Pancreas (tissue), 10 donors: ENCODE measurements at regions not wholly inside any gene's neighbourhood (a gene's known extent, or its start where the extent isn't known, plus 50 kb on each side); places are given as distances from the start of the nearest gene placed in this dataset.

Source experiments
- ATAC-seq, 4 donors: fragments of 200-7000 bp; cut with Tn5 transposase; one replicate each; pipeline versions ENCODE4 v1.8.0 to v1.9.1; 2020; ENCODE audit warnings: mild to moderate bottlenecking in 4 of 4, moderate library complexity in 4 of 4
- DNase-seq, 6 donors: peaks; one replicate each; pipeline ENCODE4 v3.0.0-alpha.2; 2020
- FAIRE-seq: peaks from 2 replicates; lab custom pipeline; 2012; peaks lifted over from hg19 to GRCh38; lab: Jason Lieb, UNC
- H3K27ac ChIP-seq, 4 donors: fragments of 200-600 bp; sonication (generic); 1 replicate in 3 of 4; 2 replicates in 1 of 4; pipeline versions ENCODE4 v1.5.0 to v1.8.0; 2020
- H3K27me3 ChIP-seq, 4 donors: fragments of 200-600 bp; one replicate each; pipeline ENCODE4 v1.8.0; 2021
- H3K36me3 ChIP-seq, 3 donors: fragments of 200-600 bp; sonication (generic) in 1 of 3; one replicate each; pipeline versions ENCODE4 v1.5.0 to v1.8.0; 2020 to 2021
- H3K4me1 ChIP-seq, 3 donors: fragments of 200-600 bp; one replicate each; pipeline ENCODE4 v1.8.0; 2021
- H3K4me3 ChIP-seq, 4 donors: fragments of 200-600 bp; sonication (generic) in 2 of 4; one replicate each; pipeline versions ENCODE4 v1.5.0 to v1.8.0; 2020 to 2021
- H3K9me3 ChIP-seq, 4 donors: fragments of 200-600 bp; one replicate each; pipeline ENCODE4 v1.8.0; 2021
- WGBS, 2 donors: extraction: QIAGEN DNeasy Blood & Tissue Kit; methylation state at CpG; one replicate each; pipeline ENCODE4 v1.1.7; 2013; 5-methylcytosine and 5-hydroxymethylcytosine counted together
- intact Hi-C, 3 donors: fragments of 100-400 bp; cut with DNase I; formaldehyde crosslinking; loops; one replicate each; pipeline versions ENCODE4 v1.11.1 to v1.14.2; 2022
- TF ChIP-seq, protein P1 (sequence below), 4 donors: fragments of 200-600 bp; sonication (generic) in 3 of 4; IDR thresholded peaks; one replicate each; pipeline versions ENCODE4 v1.5.0 to v1.8.0; 2021; ENCODE audit warnings: antibody characterized with exemption in 4 of 4
- donor health status: healthy with polysubstance abuse.
- donor health status: DM: no; HTN: no; CAD: no; lungs with moderate emphysema.
- donor health status: DM: no; HTN: no; CAD: no.
- donor health status: control.
- donor health status: control.
- donor health status: Bipolar disorder and iron deficiency.
- donor health status: DM: yes; HTN: yes; CAD: no.
- donor health status: DM: no; HTN: no; CAD: no.
- donor health status: DM: no; HTN: no; CAD: no.
- donor health status: DM: yes; HTN: yes; CAD: no.

DNA sequence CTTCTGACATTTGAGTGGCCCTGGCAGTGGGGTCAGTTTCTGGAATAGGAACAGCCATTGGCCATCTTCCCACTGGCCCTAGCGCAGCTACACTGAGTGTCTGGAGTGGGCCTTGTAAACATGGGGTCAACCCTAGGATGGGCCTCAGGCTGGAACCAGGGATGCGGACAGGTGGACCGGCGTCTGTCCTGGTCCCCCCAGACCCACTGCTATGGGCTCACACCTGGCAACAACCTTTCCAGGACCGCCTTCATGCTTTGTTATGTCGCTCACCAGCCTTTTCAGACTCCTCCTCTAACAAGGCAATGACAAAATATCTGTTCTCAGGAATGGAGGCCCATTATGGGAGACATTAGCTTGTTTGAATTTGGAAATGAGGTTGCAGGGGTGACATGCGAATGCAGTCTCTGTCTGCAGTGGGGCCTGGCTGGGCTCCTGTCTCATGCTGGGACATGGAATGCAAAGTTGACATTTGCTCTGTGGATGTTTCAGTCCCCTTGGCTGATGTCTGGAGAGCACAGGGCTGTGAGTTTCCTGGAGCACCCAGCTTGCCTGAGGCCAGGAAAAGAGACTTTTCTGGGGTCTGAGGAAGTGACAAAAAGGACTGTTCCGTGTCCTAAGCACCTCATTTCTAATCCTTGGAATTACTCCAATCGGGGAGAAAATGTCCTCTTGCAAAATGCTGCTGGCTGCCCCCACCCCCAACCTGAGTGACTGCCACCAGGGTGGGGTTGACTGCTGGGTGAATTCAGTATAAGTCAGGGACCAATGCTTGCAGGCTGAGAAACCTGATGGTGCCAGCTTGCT lies 98.7 kb upstream of the PMEPA1 start:
- H3K4me1 ChIP-seq = no peaks in the 10 kb centered on the region
- intact Hi-C loops = no loop called here
- H3K36me3 ChIP-seq = no peaks in the 10 kb centered on the region
- H3K9me3 ChIP-seq = no peaks in the 10 kb centered on the region
- ATAC-seq (no peak), FAIRE-seq (no peak), DNase-seq (no peak)
- no peaks in the 10 kb centered on the region for H3K27me3 ChIP-seq
- WGBS, 2 donors = 76 to 77% methylated on average over 9 of the region's 9 CpGs
- no peak overlapping the region for H3K4me3 ChIP-seq
- no peak overlapping the region for H3K27ac ChIP-seq
- TF ChIP-seq, protein P1, sequence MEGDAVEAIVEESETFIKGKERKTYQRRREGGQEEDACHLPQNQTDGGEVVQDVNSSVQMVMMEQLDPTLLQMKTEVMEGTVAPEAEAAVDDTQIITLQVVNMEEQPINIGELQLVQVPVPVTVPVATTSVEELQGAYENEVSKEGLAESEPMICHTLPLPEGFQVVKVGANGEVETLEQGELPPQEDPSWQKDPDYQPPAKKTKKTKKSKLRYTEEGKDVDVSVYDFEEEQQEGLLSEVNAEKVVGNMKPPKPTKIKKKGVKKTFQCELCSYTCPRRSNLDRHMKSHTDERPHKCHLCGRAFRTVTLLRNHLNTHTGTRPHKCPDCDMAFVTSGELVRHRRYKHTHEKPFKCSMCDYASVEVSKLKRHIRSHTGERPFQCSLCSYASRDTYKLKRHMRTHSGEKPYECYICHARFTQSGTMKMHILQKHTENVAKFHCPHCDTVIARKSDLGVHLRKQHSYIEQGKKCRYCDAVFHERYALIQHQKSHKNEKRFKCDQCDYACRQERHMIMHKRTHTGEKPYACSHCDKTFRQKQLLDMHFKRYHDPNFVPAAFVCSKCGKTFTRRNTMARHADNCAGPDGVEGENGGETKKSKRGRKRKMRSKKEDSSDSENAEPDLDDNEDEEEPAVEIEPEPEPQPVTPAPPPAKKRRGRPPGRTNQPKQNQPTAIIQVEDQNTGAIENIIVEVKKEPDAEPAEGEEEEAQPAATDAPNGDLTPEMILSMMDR (IDR thresholded peaks at IDR 0.05) = no peak

DNA sequence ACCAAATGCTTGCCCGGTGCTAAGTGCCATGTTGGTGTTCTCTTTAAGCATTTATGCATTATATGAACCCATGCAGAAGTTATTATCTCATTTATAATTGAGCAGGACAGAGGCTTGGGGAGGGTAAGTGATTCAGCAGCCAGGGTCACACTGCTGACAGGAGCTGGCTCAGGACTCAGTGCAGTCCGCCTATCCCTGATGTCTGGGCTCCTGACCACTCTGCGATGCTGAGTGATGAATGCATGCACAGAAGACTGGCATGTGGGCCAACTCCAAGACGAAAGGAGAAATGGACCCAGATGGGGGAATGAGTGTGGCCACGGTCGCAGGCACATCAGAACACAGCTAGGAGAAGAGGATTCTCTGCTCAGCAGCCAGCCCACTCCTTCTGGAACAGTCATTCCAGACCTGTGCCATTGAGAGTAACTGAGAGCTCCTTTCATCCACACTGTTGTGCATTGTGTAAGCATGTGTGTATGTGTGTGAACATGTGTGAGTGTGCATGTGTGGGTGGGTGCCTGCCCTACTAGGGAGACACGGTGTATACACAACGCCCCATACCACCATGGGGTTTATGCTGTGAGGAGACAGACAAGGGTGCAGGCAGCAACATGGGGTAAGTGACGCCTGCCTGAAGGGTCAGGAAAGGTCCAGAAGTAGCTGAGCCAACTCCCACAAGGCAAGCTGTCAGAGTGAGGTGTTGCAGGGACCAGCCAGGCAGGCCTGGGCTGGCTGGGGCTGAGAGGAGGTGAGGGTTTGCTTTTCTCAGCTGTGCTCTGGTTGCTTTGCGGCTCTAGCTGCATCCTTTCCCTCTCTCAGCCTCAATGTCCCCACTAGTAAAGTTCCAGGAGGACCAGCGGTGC lies 97.8 kb upstream of the PMEPA1 start:
- ATAC-seq = no peak
- TF ChIP-seq, protein P1 (IDR thresholded peaks at IDR 0.05) = no peak
- Histone ChIP-seq H3K4me1 (no peaks in the 10 kb centered on the region), H3K4me3 (no peak overlapping the region), H3K27ac (no peak overlapping the region), H3K27me3 (no peaks in the 10 kb centered on the region), H3K9me3 (no peaks in the 10 kb centered on the region), H3K36me3 (no peaks in the 10 kb centered on the region)
- intact Hi-C loops = no loop called here
- DNase-seq = no peak
- no peak for FAIRE-seq
- 73 to 80% methylated on average over 11 of the region's 11 CpGs for WGBS, 2 donors

DNA sequence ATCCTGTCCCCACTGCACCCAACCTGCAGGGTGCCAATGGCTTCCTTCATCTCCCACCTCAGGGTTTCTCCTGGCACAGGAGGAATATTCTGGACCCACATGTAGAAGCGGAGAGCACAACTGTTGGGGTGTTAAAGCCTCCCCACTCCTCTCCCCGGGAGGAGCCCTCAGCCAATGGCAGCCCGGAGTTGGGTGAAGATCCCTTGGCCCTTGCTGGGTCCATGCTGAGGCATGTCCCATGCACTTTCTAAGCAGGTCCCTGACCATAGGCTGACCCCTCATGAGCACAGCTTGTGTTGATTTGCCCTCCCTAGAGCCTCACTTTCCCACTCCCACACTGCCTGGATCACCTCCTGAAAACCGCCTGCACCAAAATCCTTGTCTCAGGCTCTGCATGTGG lies 97.2 kb upstream of the PMEPA1 start:
- no peaks in the 10 kb centered on the region for H3K36me3 ChIP-seq
- FAIRE-seq (no peak), ATAC-seq (no peak), DNase-seq (no peak)
- no peak overlapping the region for H3K4me3 ChIP-seq
- TF ChIP-seq, protein P1 (IDR thresholded peaks at IDR 0.05) = no peak
- H3K4me1 ChIP-seq = no peaks in the 10 kb centered on the region
- no peaks in the 10 kb centered on the region for H3K27me3 ChIP-seq
- H3K9me3 ChIP-seq = no peaks in the 10 kb centered on the region
- intact Hi-C loops = no loop called here
- no peak overlapping the region for H3K27ac ChIP-seq
- 78 to 93% methylated on average over 4 of the region's 4 CpGs for WGBS, 2 donors

DNA sequence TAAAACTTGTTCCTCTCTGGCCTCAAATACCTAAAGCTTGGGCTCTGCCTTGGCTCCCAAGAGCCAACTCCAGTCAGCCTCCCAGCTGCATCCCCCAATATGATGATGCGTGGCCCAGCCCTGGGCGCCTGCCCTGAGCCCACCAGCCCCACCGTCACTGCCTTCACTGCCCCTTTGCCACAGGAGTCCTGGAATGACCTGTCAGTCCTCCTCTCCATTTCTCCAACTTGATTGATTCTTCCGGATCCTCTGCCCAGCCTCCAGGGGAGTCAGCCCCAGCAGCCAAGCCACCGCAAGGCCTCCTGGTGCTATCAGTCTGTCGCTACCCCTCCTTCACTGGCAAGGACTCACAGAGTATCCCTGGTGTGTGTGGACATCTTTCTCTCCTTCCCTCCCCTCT lies 96.7 kb upstream of the PMEPA1 start:
- intact Hi-C loops = no loop called here
- Histone ChIP-seq H3K4me3 (no peak overlapping the region), H3K9me3 (no peaks in the 10 kb centered on the region), H3K27ac (no peak overlapping the region), H3K36me3 (no peaks in the 10 kb centered on the region), H3K27me3 (no peaks in the 10 kb centered on the region), H3K4me1 (no peaks in the 10 kb centered on the region)
- DNase-seq (no peak), ATAC-seq (no peak), FAIRE-seq (no peak)
- TF ChIP-seq, protein P1 (IDR thresholded peaks at IDR 0.05) = no peak
- 71 to 81% methylated on average over 6 of the region's 6 CpGs for WGBS, 2 donors
